Osteoblast (primary cell): ENCODE measurements at regions not wholly inside any gene's neighbourhood (a gene's known extent, or its start where the extent isn't known, plus 50 kb on each side); places are given as distances from the start of the nearest gene placed in this dataset.

Experiments
- DNase-seq: peaks from one replicate; pipeline ENCODE4 v3.0.0; 2011; ENCODE audit warnings: low spot score, mixed read lengths; ENCODE audit not compliant: insufficient read length; ENCODE audit errors: missing footprints
- H2AFZ ChIP-seq: 2 replicates; pipeline ENCODE4 v1.6.0; 2011; ENCODE audit warnings: mild to moderate bottlenecking, low read length
- H3K27ac ChIP-seq: 2 replicates; pipeline ENCODE4 v1.5.1; 2011; ENCODE audit warnings: mild to moderate bottlenecking, low read depth, low read length, moderate library complexity
- H3K27me3 ChIP-seq: 2 replicates; pipeline ENCODE4 v1.6.0; 2012; ENCODE audit warnings: mild to moderate bottlenecking, control low read depth, inconsistent platforms, low read length, moderate library complexity; ENCODE audit not compliant: insufficient read depth
- H3K36me3 ChIP-seq: 2 replicates; pipeline ENCODE4 v1.5.1; 2011; ENCODE audit warnings: mild to moderate bottlenecking, low read length, control low read depth, moderate library complexity; ENCODE audit not compliant: insufficient read depth
- H3K4me1 ChIP-seq: 2 replicates; pipeline ENCODE4 v1.5.1; 2011; ENCODE audit warnings: mild to moderate bottlenecking, low read length, control low read depth, moderate library complexity; ENCODE audit not compliant: insufficient read depth
- H3K4me2 ChIP-seq: 2 replicates; pipeline ENCODE4 v1.6.0; 2011; ENCODE audit warnings: mild to moderate bottlenecking, low read length; ENCODE audit not compliant: insufficient read depth
- H3K4me3 ChIP-seq: fragments of 200-600 bp; sonication (generic); 3 replicates; pipeline ENCODE4 v1.5.1; 2012; ENCODE audit warnings: mild to moderate bottlenecking, low read length, inconsistent platforms; ENCODE audit not compliant: insufficient read depth
- H3K79me2 ChIP-seq: 2 replicates; pipeline ENCODE4 v1.6.0; 2012; ENCODE audit warnings: mild to moderate bottlenecking, low read length, control low read depth, inconsistent platforms; ENCODE audit not compliant: insufficient read depth
- H3K9me3 ChIP-seq: 2 replicates; pipeline ENCODE4 v1.5.1; 2011; ENCODE audit warnings: low read depth, low read length, control low read depth
- H4K20me1 ChIP-seq: 2 replicates; pipeline ENCODE4 v1.6.0; 2012; ENCODE audit warnings: mild to moderate bottlenecking, low read length, control low read depth; ENCODE audit not compliant: insufficient read depth
- CTCF ChIP-seq: IDR thresholded peaks from 2 replicates; pipeline ENCODE4 v1.5.1; 2011; ENCODE audit warnings: mild to moderate bottlenecking, low read depth, low read length, moderate library complexity; ENCODE audit errors: extremely low read depth

GRCh38 chr14:42353315-42353714, 746.6 kb downstream of the LRFN5 start:
- H4K20me1 ChIP-seq = no peaks in the 10 kb centered on the region
- no peaks in the 10 kb centered on the region for H3K79me2 ChIP-seq
- no peak overlapping the region for H3K4me3 ChIP-seq
- H3K36me3 ChIP-seq = no peaks in the 10 kb centered on the region
- H3K27ac ChIP-seq = no peak overlapping the region
- no peak for TF ChIP-seq CTCF
- H3K9me3 ChIP-seq = no peaks in the 10 kb centered on the region
- no peak overlapping the region for H2AFZ ChIP-seq
- H3K4me2 ChIP-seq = no peak overlapping the region
- DNase-seq = no peak
- no peaks in the 10 kb centered on the region for H3K4me1 ChIP-seq
- no peaks in the 10 kb centered on the region for H3K27me3 ChIP-seq

- TF ChIP-seq CTCF = no peak
- no peak for DNase-seq
- Histone ChIP-seq H2AFZ (no peak overlapping the region), H3K27me3 (no peaks in the 10 kb centered on the region), H4K20me1 (no peaks in the 10 kb centered on the region), H3K36me3 (no peaks in the 10 kb centered on the region), H3K27ac (no peak overlapping the region), H3K4me1 (no peaks in the 10 kb centered on the region), H3K4me3 (no peak overlapping the region), H3K79me2 (no peaks in the 10 kb centered on the region), H3K4me2 (no peak overlapping the region), H3K9me3 (no peaks in the 10 kb centered on the region)
These were observed 729.2 kb downstream of the LRFN5 start for GRCh38 chr14:42335918-42336317.

- Histone ChIP-seq H3K27me3 (no peaks in the 10 kb centered on the region), H3K36me3 (no peaks in the 10 kb centered on the region), H3K4me3 (no peak overlapping the region), H3K4me2 (no peak overlapping the region), H4K20me1 (no peaks in the 10 kb centered on the region), H3K4me1 (no peaks in the 10 kb centered on the region), H3K79me2 (no peaks in the 10 kb centered on the region), H2AFZ (no peak overlapping the region), H3K9me3 (no peaks in the 10 kb centered on the region), H3K27ac (no peak overlapping the region)
- DNase-seq = no peak
- TF ChIP-seq CTCF = no peak
These were observed 728.3 kb downstream of the LRFN5 start for GRCh38 chr14:42334931-42335330.

- Histone ChIP-seq H3K27me3 (no peaks in the 10 kb centered on the region), H3K4me2 (no peak overlapping the region), H3K4me1 (no peaks in the 10 kb centered on the region), H3K9me3 (no peaks in the 10 kb centered on the region), H3K79me2 (no peaks in the 10 kb centered on the region), H3K36me3 (no peaks in the 10 kb centered on the region), H3K27ac (no peak overlapping the region), H4K20me1 (no peaks in the 10 kb centered on the region), H3K4me3 (no peak overlapping the region), H2AFZ (no peak overlapping the region)
- no peak for TF ChIP-seq CTCF
- no peak for DNase-seq
These were observed 716.8 kb downstream of the LRFN5 start for GRCh38 chr14:42323426-42323825.
